K562 (cell line): ENCODE measurements at regions not wholly inside any gene's neighbourhood (a gene's known extent, or its start where the extent isn't known, plus 50 kb on each side); places are given as distances from the start of the nearest gene placed in this dataset.

Experiments
- CBX2 ChIP-seq: fragments of 200-600 bp; sonication (generic); IDR thresholded peaks from one replicate; pipeline ENCODE4 v1.6.1; 2012; ENCODE audit warnings: mild to moderate bottlenecking, low read length, inconsistent platforms; ENCODE audit not compliant: insufficient read depth, poor library complexity, severe bottlenecking
- KLF10 ChIP-seq: fragments of 250-450 bp; sonication (Bioruptor Pico); IDR thresholded peaks from 2 replicates; pipeline ENCODE4 v1.6.1; 2021; ENCODE audit warnings: matching md5 sums
- ZNF3 ChIP-seq: fragments of 250-450 bp; sonication (Bioruptor Pico); IDR thresholded peaks from 2 replicates; pipeline ENCODE4 v1.5.0; 2021; ENCODE audit warnings: mild to moderate bottlenecking, moderate library complexity
- TF ChIP-seq, protein P1 (sequence below), 2 experiments: fragments of 450-650 bp in 1 of 2; sonication (generic) in 1 of 2; formaldehyde crosslinking in 1 of 2; IDR thresholded peaks in 1 of 2; conservative IDR thresholded peaks in 1 of 2; 2 replicates each; pipeline versions ENCODE4 v1.6.1 to v1.8.1; 2016 to 2023; ENCODE audit warnings: mild to moderate bottlenecking in 2 of 2, moderate library complexity in 2 of 2, inconsistent platforms in 1 of 2, missing genetic modification reagents in 1 of 2

DNA sequence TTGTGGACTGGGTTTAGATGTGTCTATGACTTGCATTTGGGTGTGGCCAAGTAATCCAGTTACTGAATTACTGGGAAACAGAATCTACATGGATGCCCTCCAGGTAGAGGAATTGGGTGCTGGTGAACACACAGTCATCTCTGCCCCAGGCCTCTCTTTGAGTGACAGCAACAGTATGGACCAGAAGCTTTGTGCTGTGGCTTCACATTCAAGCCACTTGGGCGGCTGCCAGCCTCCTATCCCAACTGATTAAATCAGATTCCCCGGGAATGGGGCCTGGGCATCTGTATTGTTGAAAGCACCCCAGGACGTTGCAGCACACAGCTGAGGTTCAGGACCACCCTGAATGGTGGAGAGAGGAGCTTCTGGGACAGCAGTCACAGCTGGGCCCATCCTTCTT is 144.6 kb downstream of the DHX35 start:
- no peak for TF ChIP-seq CBX2
- TF ChIP-seq ZNF3 (CRISPR knock-in tag) = no peak
- TF ChIP-seq KLF10 (CRISPR knock-in tag) = no peak
- TF ChIP-seq, protein P1, sequence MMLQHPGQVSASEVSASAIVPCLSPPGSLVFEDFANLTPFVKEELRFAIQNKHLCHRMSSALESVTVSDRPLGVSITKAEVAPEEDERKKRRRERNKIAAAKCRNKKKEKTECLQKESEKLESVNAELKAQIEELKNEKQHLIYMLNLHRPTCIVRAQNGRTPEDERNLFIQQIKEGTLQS (IDR thresholded peaks at IDR 0.05) = no peak
- TF ChIP-seq, protein P1 (CRISPR knock-in tag; conservative IDR thresholded peaks at IDR 0.05) = no peak
